Fibroblast of peridontal ligament (primary cell): ENCODE measurements at regions not wholly inside any gene's neighbourhood (a gene's known extent, or its start where the extent isn't known, plus 50 kb on each side); places are given as distances from the start of the nearest gene placed in this dataset.

Experiments
- DNase-seq: peaks from one replicate; pipeline ENCODE4 v3.0.0-alpha.2; 2010; ENCODE audit errors: extremely low read depth

DNA sequence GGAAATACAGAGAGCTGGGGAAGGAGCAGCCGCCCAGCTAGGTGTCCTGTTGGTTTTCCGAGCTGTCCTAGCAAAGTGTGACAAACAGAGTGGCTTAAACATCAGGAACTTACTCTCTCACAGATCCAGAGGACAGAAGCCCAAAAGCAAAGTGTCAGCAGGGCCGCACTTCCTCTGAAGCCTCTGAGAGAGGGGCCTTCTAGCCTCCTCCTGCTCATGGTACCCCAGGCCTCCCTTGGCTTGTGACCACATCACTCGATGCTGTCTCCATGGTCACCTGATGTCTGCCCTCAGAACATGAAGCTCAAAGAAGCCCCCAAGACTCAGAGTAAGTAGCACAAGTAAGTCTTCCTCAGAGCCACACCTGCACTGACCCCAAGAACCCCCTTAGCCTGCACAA, 650.5 kb upstream of the ID2 start:
- DNase-seq = no peak

- DNase-seq = no peak
Measured at GRCh38 chr2:8033546-8034096, 648.2 kb upstream of the ID2 start.

GRCh38 chr2:8036366-8036765, 645.5 kb upstream of the ID2 start:
- DNase-seq = no peak

DNA sequence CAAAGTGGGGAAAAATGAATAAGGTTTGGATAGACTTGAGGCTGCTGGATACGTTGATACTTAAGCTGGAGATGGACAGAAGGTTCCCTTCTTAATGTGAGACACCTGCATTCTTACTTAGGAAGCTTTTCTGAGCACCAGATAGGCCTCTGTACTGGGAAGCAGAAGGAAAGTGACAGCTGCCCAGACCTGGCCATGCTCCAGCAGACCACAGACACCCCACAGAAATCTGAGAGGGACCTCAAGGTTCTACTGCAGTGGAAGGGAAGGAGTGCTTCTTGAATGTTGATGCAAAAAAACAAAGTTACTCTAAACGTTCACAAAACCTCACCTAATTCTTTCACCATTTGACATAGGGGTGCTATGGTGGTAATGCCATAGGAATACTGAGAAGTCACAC, 642.1 kb upstream of the ID2 start:
- no peak for DNase-seq

DNA sequence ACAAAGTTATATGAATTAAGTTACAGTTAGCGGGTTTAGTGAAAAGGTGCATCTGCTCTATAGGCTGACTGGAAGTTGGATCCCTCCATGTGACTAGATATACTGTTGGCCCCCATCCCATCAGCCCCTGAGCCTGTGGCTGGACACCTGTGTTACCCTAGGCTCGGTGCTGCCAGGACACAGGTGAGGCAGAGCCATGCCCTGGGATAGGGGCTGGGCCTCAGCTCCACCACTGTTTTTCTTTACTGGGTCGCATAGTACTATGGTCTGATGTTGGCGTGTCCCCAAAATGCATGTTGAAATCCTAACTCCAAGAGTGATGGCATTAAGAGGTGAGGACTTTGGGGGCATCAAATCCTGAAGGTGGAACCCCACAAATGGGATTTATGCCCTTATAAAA, 638.6 kb upstream of the ID2 start:
- no peak for DNase-seq

DNA sequence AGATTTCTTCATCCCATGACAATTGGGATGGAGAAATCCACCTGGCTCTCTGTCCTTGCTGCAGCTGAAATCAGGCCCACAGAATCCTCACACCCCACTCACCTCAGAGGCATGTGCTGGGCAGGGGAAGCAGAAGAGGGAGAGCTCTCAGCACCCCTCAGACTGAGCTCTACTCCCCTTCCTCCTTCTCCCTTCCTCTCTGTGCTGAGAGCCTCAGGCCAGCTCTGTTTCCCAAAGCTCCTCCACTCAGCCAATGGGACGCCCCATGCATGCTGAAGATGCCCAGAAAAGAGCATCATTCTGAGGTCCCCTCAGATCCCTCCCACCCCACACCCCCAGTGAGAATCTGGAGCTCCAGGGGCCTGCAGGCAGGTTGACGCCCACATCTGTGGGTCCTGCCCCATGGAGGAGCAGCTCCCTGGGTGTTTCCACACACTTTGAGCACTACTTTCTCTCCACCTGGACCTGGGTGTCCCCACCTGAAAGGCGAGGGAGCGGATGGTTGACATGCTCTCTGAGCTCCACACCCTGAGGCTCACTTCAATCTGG, 637.7 kb upstream of the ID2 start:
- DNase-seq = no peak

GRCh38 chr2:8045081-8045614, 636.7 kb upstream of the ID2 start:
- no peak for DNase-seq

DNA sequence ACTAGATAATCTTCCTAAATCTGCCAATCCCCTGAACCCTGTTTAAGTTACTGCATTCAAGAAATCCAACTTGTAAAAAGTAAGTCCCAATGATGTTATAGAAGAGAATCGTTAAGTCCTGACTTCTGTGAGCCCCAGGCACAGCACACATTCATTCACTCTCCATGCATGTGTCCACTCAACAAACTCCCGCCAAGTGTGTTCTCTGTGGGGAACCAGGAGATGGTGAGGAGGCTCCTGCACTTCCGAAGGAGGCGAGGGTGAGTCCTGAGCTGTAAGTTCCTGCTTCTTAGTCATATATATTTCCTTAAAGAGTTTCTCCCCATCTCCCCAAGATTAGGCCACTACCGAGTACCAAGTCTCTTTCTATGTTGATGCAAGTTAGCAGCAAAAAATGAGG, 635.0 kb upstream of the ID2 start:
- DNase-seq = no peak

DNA sequence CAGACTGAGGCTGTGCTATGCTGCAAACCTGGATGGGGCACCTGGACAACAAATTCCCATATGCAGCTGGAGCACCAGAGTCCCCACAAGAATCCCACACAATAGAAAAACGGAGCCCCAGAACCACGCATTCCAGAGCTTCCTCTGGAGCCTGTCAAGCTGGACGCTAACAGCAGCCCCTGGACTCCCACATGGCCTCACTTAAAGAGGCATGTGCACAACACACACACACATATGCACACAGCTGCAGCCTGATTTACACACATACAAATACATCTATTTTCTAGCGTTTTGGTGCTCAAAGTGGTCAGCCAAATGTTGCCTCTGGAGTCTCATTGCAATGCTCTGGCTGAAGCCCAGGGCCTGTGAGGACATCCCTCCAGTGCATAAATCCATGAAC, 632.7 kb upstream of the ID2 start:
- DNase-seq = no peak

GRCh38 chr2:8049851-8050571, 631.8 kb upstream of the ID2 start:
- DNase-seq = no peak

GRCh38 chr2:8053216-8053615, 628.6 kb upstream of the ID2 start:
- no peak for DNase-seq

- DNase-seq = no peak
Measured at GRCh38 chr2:8054070-8054469, 627.8 kb upstream of the ID2 start.

DNA sequence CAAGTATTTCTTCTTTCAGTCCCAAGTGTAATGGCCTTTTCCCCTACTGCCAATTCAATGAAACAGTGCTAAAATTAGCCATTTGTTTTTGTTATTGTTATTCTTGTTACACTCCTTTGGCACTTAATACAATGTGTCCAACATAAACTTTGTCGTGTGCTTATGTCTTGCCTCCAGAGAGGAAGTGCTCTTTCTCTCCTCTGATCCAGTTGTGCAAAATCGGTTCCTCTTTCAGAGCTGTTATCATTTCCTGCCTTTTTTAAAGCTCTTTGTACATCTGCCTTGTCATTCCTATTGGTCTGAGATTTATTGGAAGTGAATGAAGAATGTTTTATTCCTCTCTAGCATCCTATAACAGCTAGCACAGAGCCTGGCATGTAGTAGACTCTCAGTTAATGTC, 623.2 kb upstream of the ID2 start:
- no peak for DNase-seq

- no peak for DNase-seq
Measured at GRCh38 chr2:8059255-8059654, 622.6 kb upstream of the ID2 start.

DNA sequence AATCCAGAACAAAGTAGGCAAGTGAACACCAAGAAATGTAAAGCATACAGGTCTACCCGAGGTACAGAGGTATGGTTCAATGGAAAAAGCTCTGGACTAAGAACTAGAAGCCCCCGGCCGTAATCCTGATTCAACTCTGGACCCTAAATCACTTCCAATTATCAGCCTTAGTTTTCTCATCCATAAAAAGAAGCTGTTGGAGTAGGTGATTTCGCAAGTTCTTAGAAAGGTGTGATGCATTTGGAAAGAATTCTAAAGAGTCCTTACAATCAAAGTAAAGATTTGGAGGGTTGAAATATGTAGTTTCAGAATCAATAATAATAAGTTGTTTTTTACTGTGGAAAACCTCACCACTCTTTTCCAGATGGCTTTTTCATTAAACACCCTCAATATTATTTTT, 622.1 kb upstream of the ID2 start:
- no peak for DNase-seq

GRCh38 chr2:8061219-8061618, 620.6 kb upstream of the ID2 start:
- no peak for DNase-seq

GRCh38 chr2:8064603-8065002, 617.3 kb upstream of the ID2 start:
- DNase-seq = no peak

- DNase-seq = no peak
Measured at GRCh38 chr2:8065191-8065590, 616.7 kb upstream of the ID2 start.

- no peak for DNase-seq
Measured at GRCh38 chr2:8067784-8068336, 614.0 kb upstream of the ID2 start.

DNA sequence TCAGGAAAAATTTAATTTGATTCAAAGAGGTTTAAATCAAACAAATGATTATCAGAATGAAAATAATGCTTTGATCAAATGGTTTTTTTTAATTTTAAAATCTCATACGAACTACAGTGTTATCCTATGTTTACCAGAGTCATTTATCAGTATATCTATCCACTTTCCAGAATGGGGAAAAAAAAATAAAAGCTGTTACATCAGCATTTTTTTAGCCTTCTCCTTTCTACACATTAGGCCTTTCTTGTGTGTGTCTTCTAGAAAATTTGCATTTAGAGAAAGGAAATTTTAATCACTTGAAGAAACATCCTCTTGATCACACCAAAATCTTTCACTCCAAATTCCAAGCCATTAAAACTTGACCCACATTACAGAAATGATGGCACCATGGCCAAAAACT, 608.9 kb upstream of the ID2 start:
- DNase-seq = no peak

- no peak for DNase-seq
Measured at GRCh38 chr2:8073916-8074315, 607.9 kb upstream of the ID2 start.

DNA sequence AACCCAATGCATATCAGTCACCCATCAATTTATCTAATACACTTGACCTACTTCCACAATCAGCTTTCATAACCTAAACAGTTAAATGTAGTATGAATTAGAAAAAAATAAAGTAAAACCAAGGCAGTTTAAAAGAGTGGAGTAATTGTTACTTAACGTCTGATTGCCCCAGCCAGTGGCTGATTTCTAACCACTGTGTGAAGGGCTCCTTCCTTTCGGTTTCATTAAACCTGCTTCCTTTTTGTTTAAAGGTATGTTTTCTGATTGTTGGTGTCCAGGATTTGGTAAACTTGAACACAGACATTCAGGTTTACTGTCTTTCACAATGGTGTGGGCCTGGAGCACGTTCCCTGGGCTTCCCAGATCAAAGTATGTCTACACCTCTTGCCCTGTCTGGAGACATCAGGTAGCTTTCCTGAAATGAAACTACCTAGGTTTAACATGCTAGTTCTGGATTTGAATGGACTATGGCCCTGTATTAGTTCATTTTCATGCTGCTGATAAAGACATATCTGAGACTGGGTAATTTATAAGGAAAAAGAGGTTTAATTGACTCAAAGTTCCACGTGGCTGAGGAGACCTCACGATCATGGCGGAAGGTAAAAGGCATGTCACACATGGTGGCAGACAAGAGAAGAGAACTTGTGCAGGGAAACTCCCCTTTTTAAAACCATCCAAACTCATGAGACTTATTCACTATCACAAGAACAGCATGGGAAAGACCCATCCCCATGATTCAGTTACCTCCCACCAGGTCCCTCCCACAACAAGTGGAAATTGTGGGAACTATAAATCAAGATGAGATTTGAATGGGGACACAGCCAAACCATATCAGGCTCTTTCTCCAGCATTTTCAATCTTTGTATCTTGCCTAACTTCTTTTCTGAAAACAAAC, 605.2 kb upstream of the ID2 start:
- no peak for DNase-seq
